Kasumi-1 (cell line): ENCODE measurements at regions not wholly inside any gene's neighbourhood (a gene's known extent, or its start where the extent isn't known, plus 50 kb on each side); places are given as distances from the start of the nearest gene placed in this dataset.

Experiments used
- DNase-seq, 2 experiments: peaks; one replicate each; lab custom pipeline; 2025; lab: John Stamatoyannopoulos, UW

GRCh38 chr18:71503222-71503621 is 1040.9 kb downstream of the CBLN2 start:
- no peak for DNase-seq

- DNase-seq: no peak
Measured at GRCh38 chr18:71485611-71486010, 1058.5 kb downstream of the CBLN2 start.

GRCh38 chr18:71471963-71472725 is 1072.0 kb downstream of the CBLN2 start:
- DNase-seq: no peak

- no peak for DNase-seq
Measured at GRCh38 chr18:71456206-71456605, 1087.9 kb downstream of the CBLN2 start.

GRCh38 chr18:71450257-71450656 is 1093.9 kb downstream of the CBLN2 start:
- no peak for DNase-seq

- no peak for DNase-seq
Measured at GRCh38 chr18:71443706-71444480, 1100.2 kb downstream of the CBLN2 start.

GRCh38 chr18:71442731-71443141 is 1101.4 kb downstream of the CBLN2 start:
- DNase-seq: no peak

- DNase-seq: no peak
Measured at GRCh38 chr18:71441156-71441555, 1103.0 kb downstream of the CBLN2 start.

GRCh38 chr18:71437511-71437910 is 1106.6 kb downstream of the CBLN2 start:
- DNase-seq: no peak

- DNase-seq: no peak
Measured at GRCh38 chr18:71433373-71433772, 1110.8 kb downstream of the CBLN2 start.

- no peak for DNase-seq
Measured at GRCh38 chr18:71431689-71432088, 1112.5 kb downstream of the CBLN2 start.

GRCh38 chr18:71431171-71431570 is 1113.0 kb downstream of the CBLN2 start:
- no peak for DNase-seq

- DNase-seq: peak in 1 of 2 experiments; percentile 7
Measured at GRCh38 chr18:71426441-71426840, 1117.7 kb downstream of the CBLN2 start.

- no peak for DNase-seq
Measured at GRCh38 chr18:71405169-71405809, 1116.4 kb downstream of the SOCS6 start.

- no peak for DNase-seq
Measured at GRCh38 chr18:71403501-71403900, 1114.7 kb downstream of the SOCS6 start.

- DNase-seq: peak; percentile 4 to 8
Measured at GRCh38 chr18:71398531-71398930, 1109.7 kb downstream of the SOCS6 start.

GRCh38 chr18:71388148-71388547 is 1099.3 kb downstream of the SOCS6 start:
- no peak for DNase-seq

GRCh38 chr18:71374294-71375000 is 1085.6 kb downstream of the SOCS6 start:
- DNase-seq: no peak

- DNase-seq: peak; percentile 19 to 23
Measured at GRCh38 chr18:71371951-71372605, 1083.2 kb downstream of the SOCS6 start.

GRCh38 chr18:71370671-71371445 is 1082.0 kb downstream of the SOCS6 start:
- peak; percentile 15 to 47 for DNase-seq

- DNase-seq: no peak
Measured at GRCh38 chr18:71370095-71370494, 1081.2 kb downstream of the SOCS6 start.
